ENCODE measurements at regions not wholly inside any gene's neighbourhood (a gene's known extent, or its start where the extent isn't known, plus 50 kb on each side); places are given as distances from the start of the nearest gene placed in this dataset.

DNA sequence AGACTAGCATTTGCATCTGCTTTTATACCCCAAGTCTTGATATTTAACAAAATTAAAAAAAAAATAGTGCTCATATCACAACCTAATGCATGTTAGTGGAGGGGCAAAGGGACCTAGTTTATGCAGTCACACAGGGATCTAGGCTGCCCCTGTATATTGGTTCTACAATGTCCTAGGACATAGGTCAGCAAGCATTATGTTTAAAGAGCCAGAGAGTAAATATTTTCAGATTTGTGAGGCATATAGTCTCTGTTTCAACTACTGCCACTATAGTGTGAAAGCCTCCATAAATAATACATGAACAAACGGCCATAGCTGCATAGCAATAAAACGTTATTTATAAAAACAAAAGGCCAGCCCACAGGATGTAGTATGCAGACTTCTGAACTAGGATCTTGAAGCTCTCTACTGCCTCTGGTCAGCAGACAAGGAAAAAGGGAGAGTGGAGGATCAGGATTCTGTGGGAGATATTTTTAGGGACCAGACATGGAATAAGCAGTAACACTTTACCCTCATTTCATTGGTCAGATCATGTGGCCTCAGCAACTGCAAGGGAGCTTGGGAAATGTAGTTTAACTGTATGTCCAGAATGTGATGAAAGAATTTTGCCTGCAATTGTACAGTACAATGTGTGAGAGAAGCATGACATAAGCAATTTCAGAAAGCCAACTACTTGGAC lies 414.2 kb upstream of the SPTLC3 start:
- TF ChIP-seq, protein P1, sequence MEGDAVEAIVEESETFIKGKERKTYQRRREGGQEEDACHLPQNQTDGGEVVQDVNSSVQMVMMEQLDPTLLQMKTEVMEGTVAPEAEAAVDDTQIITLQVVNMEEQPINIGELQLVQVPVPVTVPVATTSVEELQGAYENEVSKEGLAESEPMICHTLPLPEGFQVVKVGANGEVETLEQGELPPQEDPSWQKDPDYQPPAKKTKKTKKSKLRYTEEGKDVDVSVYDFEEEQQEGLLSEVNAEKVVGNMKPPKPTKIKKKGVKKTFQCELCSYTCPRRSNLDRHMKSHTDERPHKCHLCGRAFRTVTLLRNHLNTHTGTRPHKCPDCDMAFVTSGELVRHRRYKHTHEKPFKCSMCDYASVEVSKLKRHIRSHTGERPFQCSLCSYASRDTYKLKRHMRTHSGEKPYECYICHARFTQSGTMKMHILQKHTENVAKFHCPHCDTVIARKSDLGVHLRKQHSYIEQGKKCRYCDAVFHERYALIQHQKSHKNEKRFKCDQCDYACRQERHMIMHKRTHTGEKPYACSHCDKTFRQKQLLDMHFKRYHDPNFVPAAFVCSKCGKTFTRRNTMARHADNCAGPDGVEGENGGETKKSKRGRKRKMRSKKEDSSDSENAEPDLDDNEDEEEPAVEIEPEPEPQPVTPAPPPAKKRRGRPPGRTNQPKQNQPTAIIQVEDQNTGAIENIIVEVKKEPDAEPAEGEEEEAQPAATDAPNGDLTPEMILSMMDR (IDR thresholded peaks at IDR 0.05; ENCODE audit: low read depth, low read length, missing control alignments) = no peak
- H3K4me3 ChIP-seq (ENCODE audit: low read depth, low read length) = no peak overlapping the region
- no peaks in the 10 kb centered on the region for H3K36me3 ChIP-seq (replicated peaks)
- in situ Hi-C loops (cut with HindIII; ENCODE audit: low pct_ligation_motif_present, low sequenced_read_pairs) = no loop called here
- peak; percentile 4 for DNase-seq
- no peaks in the 10 kb centered on the region for H3K27me3 ChIP-seq (replicated peaks)
- H3K27ac ChIP-seq = no peak overlapping the region

DNA sequence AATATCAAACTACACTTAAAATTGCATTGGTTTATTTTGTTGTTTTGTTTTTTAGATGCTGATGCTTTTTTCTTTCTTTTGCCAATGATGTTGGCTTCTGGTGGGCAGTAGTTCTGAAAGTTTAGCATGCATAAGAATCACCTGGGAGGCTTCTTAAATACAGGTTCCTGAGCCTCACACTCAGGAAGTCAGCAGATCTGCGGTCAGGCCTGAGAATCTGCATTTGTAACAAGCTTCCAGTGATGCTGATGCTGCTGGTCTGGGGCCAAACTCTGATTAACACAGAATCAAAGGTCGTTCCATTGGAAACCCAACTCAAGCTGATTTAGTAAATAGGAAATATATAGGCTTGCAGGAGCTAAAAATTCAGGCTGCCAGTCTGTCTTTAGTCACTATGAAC lies 412.9 kb upstream of the SPTLC3 start:
- in situ Hi-C loops (cut with HindIII; ENCODE audit: low pct_ligation_motif_present, low sequenced_read_pairs) = no loop called here
- no peaks in the 10 kb centered on the region for H3K27me3 ChIP-seq (replicated peaks)
- DNase-seq = no peak
- H3K4me3 ChIP-seq (ENCODE audit: low read depth, low read length) = no peak overlapping the region
- H3K27ac ChIP-seq = no peak overlapping the region
- no peaks in the 10 kb centered on the region for H3K36me3 ChIP-seq (replicated peaks)
- TF ChIP-seq, protein P1 (IDR thresholded peaks at IDR 0.05; ENCODE audit: low read depth, low read length, missing control alignments) = no peak

DNA sequence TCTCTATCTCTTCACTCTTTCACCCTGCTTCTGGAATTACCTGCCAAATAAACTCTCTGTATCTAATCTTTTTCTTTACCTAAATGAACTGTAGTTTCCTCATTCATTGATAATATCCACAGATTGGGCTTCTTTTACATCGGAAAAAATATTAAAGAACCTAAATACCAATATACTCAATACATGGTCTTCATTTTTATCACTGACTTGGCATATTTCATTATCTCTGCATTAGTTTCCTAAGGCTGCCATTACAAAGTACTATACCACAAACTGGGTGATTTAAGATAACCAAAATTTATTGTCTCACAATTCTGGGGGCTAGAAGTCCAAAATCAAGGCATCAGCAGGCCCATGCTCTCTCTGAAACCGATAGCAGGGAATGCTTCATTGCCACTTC lies 411.9 kb upstream of the SPTLC3 start:
- no peak for DNase-seq
- Histone ChIP-seq H3K27me3 (replicated peaks) (no peaks in the 10 kb centered on the region), H3K36me3 (replicated peaks) (no peaks in the 10 kb centered on the region), H3K27ac (no peak overlapping the region), H3K4me3 (ENCODE audit: low read depth, low read length) (no peak overlapping the region)
- in situ Hi-C loops (cut with HindIII; ENCODE audit: low pct_ligation_motif_present, low sequenced_read_pairs) = no loop called here
- TF ChIP-seq, protein P1 (IDR thresholded peaks at IDR 0.05; ENCODE audit: low read depth, low read length, missing control alignments) = no peak

DNA sequence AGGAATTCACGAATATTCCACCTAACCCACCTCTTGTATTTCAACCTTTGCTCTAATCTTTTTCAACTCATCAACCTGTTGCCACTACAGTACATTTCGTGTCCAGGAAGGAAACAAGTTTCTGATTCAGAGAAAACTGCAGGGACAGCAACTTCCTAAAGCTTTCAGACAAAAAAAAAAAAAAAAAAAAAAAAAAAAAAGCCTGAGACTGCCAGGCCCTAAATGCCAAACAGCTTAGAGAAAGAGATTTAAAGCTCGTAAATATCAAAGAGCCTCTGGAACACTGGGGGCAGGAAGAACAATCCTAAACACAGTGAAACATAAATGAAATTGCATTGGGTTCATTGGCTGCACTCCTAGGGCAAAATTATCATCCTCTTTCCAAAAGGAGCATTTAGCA lies 411.2 kb upstream of the SPTLC3 start:
- TF ChIP-seq, protein P1 (IDR thresholded peaks at IDR 0.05; ENCODE audit: low read depth, low read length, missing control alignments) = no peak
- no peaks in the 10 kb centered on the region for H3K36me3 ChIP-seq (replicated peaks)
- no peak overlapping the region for H3K4me3 ChIP-seq (ENCODE audit: low read depth, low read length)
- no peak overlapping the region for H3K27ac ChIP-seq
- no peak for DNase-seq
- no peaks in the 10 kb centered on the region for H3K27me3 ChIP-seq (replicated peaks)
- in situ Hi-C loops (cut with HindIII; ENCODE audit: low pct_ligation_motif_present, low sequenced_read_pairs) = no loop called here

DNA sequence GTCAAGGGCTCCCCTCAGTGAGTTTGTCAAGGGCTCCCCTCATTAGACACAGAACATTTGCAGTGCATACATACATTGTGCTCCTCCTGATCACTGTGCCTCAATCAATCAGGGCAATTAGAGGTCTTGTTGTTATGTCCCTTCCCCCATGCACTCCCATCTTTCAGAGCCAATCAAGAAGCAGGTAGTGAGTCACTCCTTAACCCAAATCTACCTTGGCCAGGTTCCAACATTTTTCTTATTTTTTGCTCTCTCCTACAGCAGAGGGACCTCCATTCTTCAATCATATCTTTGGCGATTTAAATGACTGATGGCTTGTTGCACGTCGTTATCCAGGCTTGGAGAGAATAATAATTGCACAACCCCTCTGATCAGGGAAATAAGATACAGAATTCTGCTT lies 409.9 kb upstream of the SPTLC3 start:
- no peak for DNase-seq
- H3K36me3 ChIP-seq (replicated peaks) = no peaks in the 10 kb centered on the region
- in situ Hi-C loops (cut with HindIII; ENCODE audit: low pct_ligation_motif_present, low sequenced_read_pairs) = no loop called here
- no peaks in the 10 kb centered on the region for H3K27me3 ChIP-seq (replicated peaks)
- H3K4me3 ChIP-seq (ENCODE audit: low read depth, low read length) = no peak overlapping the region
- H3K27ac ChIP-seq = no peak overlapping the region
- TF ChIP-seq, protein P1 (IDR thresholded peaks at IDR 0.05; ENCODE audit: low read depth, low read length, missing control alignments) = no peak

DNA sequence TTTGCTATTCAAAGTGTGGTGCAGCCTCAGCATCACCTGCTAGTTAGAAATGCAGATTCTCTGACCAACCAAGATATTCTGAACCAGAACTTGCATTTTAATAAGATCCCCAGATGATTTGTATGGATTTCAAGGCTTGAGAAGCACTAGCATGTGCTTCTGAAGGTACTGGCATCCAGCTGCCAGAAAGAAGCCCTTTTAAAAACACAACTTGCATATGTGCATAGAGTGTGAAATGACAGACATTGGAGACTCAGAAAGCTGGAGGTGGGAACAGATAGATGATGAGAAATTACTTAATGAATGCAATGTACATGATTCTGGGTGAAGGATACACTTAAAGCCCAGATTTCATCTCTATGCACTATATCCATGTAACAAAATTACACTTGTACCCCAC lies 409.3 kb upstream of the SPTLC3 start:
- in situ Hi-C loops (cut with HindIII; ENCODE audit: low pct_ligation_motif_present, low sequenced_read_pairs) = no loop called here
- no peak overlapping the region for H3K27ac ChIP-seq
- no peaks in the 10 kb centered on the region for H3K36me3 ChIP-seq (replicated peaks)
- no peak overlapping the region for H3K4me3 ChIP-seq (ENCODE audit: low read depth, low read length)
- TF ChIP-seq, protein P1 (IDR thresholded peaks at IDR 0.05; ENCODE audit: low read depth, low read length, missing control alignments) = no peak
- no peaks in the 10 kb centered on the region for H3K27me3 ChIP-seq (replicated peaks)
- DNase-seq = no peak

All from brain microvascular endothelial cell (primary cell).